SK-N-SH treated with all-trans-retinoic acid at 6 μM for 48 hours (cell line): ENCODE measurements at regions not wholly inside any gene's neighbourhood (a gene's known extent, or its start where the extent isn't known, plus 50 kb on each side); places are given as distances from the start of the nearest gene placed in this dataset.

Source experiments
- ARNTL ChIP-seq: fragments of 450-650 bp; formaldehyde crosslinking; IDR thresholded peaks from 2 replicates; pipeline ENCODE4 v1.5.0; 2020; ENCODE audit warnings: low read depth, mild to moderate bottlenecking, moderate library complexity, borderline replicate concordance
- CREB5 ChIP-seq: fragments of 250-450 bp; sonication (Bioruptor Pico); IDR thresholded peaks from 2 replicates; pipeline ENCODE4 v1.5.1; 2020; ENCODE audit warnings: low read depth, mild to moderate bottlenecking, moderate library complexity
- CSDC2 ChIP-seq: fragments of 250-450 bp; sonication (Bioruptor Pico); IDR thresholded peaks from 2 replicates; pipeline ENCODE4 v1.5.0; 2020; ENCODE audit warnings: mild to moderate bottlenecking, moderate library complexity
- GLIS3 ChIP-seq: fragments of 250-450 bp; sonication (Bioruptor Pico); IDR thresholded peaks from 2 replicates; pipeline ENCODE4 v1.5.0; 2020; ENCODE audit warnings: mild to moderate bottlenecking, moderate library complexity
- RARB ChIP-seq: fragments of 250-450 bp; sonication (Bioruptor Pico); IDR thresholded peaks from 2 replicates; pipeline ENCODE4 v1.8.0; 2021; ENCODE audit warnings: mild to moderate bottlenecking, moderate library complexity
- SNAI2 ChIP-seq: fragments of 250-450 bp; sonication (Bioruptor Pico); IDR thresholded peaks from 2 replicates; pipeline ENCODE4 v1.5.0; 2020; ENCODE audit warnings: mild to moderate bottlenecking, moderate library complexity
- TCF4 ChIP-seq: fragments of 250-450 bp; sonication (Bioruptor Pico); IDR thresholded peaks from 2 replicates; pipeline ENCODE4 v1.8.0; 2021; ENCODE audit warnings: mild to moderate bottlenecking, moderate library complexity, borderline replicate concordance
- ZFP3 ChIP-seq: fragments of 250-450 bp; sonication (Bioruptor Pico); IDR thresholded peaks from 2 replicates; pipeline ENCODE4 v1.5.0; 2020; ENCODE audit warnings: mild to moderate bottlenecking, moderate library complexity
- ZFP30 ChIP-seq: fragments of 450-650 bp; formaldehyde crosslinking; IDR thresholded peaks from 2 replicates; pipeline ENCODE4 v1.5.0; 2022; ENCODE audit warnings: mild to moderate bottlenecking, moderate library complexity
- TF ChIP-seq, protein P1 (sequence below): fragments of 250-450 bp; sonication (Bioruptor Pico); IDR thresholded peaks from 2 replicates; pipeline ENCODE4 v1.8.0; 2020; ENCODE audit warnings: mild to moderate bottlenecking, moderate library complexity, borderline replicate concordance

DNA sequence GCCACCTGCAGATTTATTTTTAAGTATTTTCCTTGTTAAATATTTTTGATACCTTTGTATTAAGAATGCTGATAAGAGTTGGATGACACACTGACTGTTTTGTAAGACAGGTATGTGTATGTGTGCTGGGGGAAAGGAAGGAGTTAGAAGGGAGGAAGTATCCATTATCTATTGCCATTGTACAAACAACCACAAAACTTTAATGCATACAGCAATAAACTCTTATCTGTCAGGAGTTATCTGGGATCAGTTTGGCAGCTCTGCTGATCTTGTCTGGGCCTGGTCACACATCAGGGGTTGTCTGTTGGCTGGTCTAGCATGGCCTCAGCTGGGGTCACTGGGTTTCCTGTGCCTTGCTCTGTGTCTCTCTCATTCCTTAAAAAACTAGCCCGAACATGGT, 423.9 kb upstream of the USP24 start:
- TF ChIP-seq GLIS3 = no peak
- no peak for TF ChIP-seq RARB
- TF ChIP-seq ZFP3 (CRISPR knock-in tag) = no peak
- TF ChIP-seq, protein P1, sequence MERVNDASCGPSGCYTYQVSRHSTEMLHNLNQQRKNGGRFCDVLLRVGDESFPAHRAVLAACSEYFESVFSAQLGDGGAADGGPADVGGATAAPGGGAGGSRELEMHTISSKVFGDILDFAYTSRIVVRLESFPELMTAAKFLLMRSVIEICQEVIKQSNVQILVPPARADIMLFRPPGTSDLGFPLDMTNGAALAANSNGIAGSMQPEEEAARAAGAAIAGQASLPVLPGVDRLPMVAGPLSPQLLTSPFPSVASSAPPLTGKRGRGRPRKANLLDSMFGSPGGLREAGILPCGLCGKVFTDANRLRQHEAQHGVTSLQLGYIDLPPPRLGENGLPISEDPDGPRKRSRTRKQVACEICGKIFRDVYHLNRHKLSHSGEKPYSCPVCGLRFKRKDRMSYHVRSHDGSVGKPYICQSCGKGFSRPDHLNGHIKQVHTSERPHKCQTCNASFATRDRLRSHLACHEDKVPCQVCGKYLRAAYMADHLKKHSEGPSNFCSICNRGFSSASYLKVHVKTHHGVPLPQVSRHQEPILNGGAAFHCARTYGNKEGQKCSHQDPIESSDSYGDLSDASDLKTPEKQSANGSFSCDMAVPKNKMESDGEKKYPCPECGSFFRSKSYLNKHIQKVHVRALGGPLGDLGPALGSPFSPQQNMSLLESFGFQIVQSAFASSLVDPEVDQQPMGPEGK = no peak
- no peak for TF ChIP-seq SNAI2
- no peak for TF ChIP-seq ARNTL (CRISPR knock-in tag)
- TF ChIP-seq CSDC2 = no peak
- TF ChIP-seq ZFP30 (CRISPR knock-in tag) = no peak
- no peak for TF ChIP-seq TCF4 (CRISPR knock-in tag)
- no peak for TF ChIP-seq CREB5 (CRISPR knock-in tag)
